Stimulated activated CD8-positive, alpha-beta memory T cell treated with anti-CD3 and anti-CD28 coated beads, Interleukin-15, amount 100 ng/mL, for 1 hour (primary cell): ENCODE measurements at regions not wholly inside any gene's neighbourhood (a gene's known extent, or its start where the extent isn't known, plus 50 kb on each side); places are given as distances from the start of the nearest gene placed in this dataset.
"Not testable (repeated sequence)": the region's sequence is repeated elsewhere in the genome, so short reads cannot be mapped to it uniquely, and the experiment has no call there.

Source experiments
- DNase-seq: peaks from one replicate; pipeline ENCODE4 v3.0.0-alpha.2; 2020; ENCODE audit warnings: low read depth

DNA sequence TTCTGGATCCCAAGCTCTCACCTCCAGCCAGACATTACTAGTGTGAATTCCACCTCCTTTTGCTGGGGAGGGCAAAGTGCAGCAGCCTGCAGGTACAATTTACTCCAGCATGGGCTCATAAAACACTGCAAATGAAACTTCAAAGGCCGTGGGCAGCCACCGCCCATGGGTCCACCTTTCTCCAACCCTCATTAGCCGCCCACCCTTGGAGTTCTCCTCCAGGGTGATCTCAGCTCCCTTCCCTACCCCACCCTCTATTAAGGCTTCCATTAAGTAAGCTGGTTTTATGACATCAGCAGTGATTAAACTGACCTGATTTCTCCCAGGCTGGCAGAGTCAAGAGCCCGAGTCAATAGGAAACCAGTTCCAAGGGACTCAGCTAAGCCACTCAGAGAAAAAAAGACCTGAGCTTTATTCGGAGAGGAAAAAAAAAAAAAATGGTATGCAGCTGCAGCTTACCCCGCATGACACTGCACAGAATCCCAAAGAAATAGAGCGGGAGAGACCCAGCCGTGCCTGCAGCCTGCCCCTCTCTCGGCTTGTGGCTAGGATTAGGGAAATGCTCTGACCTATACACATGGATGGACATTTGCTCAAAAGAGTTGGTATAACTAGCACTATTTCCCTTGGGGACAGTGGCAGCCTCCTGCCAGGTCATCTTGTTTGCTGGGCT lies 319.6 kb downstream of the PTTG2 start:
- DNase-seq = no peak

DNA sequence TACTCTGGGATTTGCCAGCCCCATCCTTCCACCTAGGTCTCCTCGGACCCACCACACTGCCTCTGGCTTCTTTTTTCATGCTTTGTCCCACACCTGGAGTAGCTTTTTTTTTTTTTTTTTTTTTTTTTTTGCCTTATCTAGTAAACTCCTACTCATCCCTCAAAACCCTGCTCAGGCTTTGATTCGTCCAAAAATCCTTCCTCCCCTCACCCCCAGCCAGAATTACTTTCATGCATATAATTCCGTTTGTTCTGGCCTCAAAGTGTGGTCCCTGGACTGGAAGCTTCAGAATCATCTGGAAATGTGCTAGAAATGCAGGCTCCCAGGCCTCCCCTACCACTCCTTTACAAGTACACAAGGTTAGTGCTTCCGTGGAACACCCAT lies 320.1 kb downstream of the PTTG2 start:
- no peak for DNase-seq

DNA sequence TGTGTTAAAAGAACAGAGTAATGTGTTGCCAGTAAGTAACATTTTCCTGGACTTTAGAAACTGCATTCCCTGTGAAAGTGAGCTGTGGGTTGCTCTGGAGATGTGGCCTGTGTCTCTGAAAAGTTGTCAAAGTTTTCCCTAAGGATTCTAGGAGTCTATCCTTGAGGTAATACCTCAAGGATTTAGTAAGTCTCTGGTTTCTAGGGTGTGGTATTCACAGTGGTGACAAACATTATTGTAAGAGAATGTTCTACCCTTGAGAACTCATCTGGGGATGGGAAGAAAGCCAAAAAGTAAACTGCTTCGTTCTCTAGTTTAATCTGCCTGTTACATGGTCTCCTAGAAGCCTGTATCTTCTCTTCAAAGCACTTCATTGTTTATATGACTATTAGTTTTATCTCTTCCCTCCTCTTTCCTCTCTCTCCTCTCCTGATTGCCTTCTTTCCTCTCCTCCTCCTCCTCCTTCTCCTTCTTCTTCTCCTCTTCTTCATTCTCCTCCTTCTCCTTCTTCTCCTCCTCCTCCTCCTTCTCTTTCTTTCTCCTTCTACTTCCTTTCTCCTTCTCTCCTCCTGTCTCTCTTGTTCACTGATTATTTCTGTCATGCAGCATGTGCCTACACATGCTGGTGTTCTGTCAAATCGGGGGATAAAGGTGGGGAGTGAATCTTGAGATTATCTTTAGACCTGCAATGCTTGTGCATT lies 321.3 kb downstream of the PTTG2 start:
- no peak for DNase-seq

DNA sequence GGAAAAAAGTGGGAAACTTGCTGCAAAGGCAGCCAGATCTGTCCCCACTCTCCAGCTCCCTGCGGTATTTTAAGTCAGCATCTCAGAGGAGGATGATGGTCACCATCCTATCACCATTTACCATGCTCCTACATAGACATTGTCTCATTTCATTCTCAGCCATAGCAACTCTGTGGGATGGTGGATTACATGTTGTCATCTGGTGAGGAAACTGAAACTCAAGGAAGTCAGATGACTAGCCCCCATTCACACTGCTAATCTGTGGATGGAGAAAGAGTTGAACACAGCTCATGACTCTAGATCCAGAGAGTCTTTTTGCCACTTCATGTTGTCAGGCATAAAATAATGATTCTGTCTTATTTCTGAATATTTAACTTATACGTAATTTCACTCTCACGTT lies 323.5 kb downstream of the PTTG2 start:
- DNase-seq = no peak

DNA sequence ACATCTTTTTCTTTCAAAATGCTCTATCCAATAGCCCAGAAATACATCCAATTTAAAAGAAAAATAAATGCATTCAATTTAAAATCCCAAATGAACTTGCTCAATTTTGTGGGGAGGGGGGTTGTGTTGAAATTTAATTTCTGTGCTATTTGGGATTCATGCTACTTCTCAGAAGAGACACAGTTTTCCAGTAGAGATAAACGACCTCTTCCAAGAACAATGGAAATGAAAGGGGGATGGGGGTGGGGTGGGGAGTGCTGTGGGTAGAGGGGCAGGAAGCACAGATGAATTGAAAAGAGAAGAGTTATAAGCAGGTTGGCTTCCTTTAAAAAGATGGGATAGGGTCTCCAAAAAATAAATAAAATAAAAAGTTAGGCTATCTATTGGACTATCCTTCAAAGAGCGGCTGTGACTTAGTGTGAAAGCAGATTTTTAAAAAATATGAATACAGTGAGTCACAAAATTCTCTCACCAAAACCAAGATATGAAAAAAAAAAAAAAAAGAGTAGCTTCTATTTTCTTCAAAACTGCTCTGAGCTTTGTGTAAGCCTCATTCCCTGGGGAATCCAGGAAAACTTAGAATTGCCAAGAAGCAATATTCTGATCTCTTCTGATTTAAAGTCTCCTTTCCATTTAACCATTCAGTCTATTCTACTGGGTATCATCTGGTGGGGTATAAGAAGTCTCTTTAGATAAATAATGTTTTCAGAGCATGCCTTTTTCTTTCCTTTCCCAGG lies 324.3 kb downstream of the PTTG2 start:
- no peak for DNase-seq

DNA sequence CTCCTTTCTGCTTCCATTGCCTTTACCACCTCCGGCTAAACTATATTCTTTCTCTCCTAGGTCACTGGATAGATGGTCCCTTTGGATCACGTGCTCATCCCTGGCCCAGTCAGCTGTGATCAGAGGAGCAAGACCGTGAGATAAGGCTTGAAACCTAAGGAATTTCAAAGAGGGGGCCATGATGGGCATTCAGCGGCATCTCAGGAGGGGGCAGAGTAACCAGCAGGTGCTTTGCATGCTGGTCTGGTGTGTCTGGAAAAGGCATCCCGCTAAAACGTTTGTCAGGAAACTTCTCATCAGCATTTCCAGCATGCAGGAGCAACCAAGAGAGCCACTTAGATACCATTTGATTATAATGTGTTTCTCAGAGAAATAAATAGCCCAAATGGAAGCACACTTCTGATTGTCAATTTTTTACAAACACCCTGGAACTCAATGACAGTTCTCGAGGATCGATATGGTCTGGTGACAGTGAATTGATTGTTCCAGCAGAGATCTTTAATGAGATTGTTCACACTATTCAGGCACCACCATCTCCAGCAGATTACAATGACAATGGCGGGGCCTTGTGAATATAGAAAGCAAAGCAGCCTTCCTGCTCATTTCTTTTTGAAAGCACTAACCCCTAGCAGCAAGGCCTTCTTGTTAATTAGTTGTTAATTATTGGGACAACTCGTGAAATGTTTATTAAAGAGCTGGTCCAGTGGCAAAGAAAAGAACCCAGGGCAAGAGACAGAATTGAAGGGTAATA lies 327.1 kb downstream of the PTTG2 start:
- DNase-seq = no peak

DNA sequence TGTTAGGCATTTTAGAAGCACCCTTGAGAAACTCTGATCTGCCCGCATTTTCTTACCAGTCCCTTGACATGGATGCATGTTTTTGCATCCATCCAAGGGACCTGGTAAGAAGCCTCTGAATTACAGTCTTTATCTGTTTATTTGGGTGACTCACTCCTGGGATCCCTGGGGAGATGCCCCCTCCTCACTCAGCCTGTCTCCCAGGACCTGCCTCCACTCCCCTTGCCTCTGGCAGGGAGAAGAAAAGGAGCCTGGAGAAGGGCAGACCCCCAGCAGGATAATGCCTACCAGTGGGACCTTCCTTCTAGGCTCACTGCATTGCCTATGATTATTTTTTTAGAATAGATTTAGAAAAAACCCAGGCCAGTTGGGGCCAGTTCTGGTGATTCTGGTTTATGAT lies 329.4 kb downstream of the PTTG2 start:
- no peak for DNase-seq

DNA sequence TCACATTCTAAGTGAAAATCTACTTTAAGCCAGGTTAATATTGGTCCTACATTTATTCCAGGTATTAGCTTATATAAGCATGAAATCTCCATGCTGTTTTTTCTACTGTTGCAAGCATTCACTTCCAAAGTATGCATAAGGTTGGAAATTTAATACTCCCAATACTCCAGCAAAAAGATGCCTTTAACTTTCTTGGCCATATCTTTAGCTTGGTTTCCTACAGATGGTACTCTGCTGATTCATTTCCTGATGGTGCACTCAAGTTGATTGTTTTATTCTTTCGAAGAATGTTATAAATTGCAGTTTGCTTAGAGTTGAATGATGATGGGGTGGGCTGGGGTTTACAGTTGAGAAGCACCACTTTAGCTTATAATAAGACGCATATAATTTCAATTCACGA lies 330.2 kb downstream of the PTTG2 start:
- no peak for DNase-seq

DNA sequence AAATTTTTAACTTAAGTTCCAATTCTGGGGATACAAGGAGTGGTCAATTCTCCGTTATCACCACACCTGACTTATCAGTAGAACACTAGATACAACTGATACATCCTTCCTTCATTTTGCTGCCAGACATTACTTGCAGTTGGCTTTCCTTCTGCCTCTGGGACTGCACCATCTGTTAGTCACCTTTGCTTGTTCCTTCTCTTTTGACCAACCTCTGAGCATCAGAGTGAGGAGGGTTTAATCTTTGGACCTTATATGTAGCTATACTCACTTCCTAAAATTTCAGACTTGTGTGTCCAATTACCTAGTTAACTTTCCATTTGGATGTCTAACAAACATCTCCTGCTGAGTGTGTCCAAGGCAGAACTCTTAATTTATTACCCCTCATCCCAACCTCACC lies 330.7 kb downstream of the PTTG2 start:
- DNase-seq = no peak

DNA sequence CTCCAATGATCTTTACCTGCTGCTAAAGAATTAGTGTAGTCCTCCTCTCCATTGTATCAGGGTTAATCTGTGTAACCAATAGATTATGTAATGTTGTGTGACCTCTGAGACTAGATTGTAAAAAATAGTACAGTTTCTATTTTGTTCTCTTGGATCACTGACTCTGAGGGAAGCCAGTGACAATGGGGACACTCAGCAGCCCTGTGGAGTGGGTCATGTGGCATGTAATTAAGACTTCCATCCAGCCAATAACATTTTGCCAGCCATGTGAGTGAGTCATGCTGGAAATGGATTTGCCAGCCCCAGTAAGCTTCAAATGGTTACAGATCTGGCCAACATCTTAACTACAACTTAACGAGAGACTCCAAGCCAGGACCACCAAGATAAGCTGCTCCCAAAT lies 332.3 kb downstream of the PTTG2 start:
- no peak for DNase-seq

DNA sequence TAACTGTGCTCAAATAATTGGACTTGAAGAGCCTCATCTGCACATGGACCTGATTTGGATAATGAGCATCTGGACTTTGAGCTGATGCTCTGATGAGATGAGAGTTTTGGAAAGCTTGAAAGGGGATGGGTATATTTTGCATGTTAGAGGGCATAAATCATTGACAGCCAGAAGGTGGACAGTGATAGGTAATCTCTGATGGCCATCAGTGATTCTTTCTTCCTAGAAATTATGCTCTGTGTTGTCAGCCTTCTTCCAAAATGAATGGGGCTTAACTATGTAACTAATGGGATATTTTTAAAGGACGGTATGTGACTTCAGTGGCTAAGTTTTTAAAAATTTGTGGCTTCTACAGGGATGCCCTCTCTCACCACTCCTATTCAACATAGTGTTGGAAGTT lies 334.0 kb downstream of the PTTG2 start:
- no peak for DNase-seq

DNA sequence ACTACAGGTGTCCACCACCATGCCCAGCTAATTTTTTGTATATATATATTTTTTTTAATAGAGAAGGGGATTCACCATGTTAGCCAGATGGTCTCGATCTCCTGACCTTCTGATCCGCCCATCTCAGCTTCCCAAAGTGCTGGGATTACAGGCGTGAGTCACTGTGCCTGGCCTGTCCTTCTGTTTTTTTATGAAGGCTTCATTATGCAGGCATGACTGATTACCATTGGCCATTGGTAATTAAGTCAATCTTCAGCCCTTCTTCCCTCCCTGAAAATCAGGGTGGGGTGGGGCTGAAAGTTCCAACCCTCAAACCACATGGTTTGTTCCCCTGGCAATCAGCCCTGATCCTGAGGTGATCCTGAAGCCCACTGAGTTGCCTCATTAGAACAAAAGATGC lies 336.9 kb downstream of the PTTG2 start:
- DNase-seq = no peak

DNA sequence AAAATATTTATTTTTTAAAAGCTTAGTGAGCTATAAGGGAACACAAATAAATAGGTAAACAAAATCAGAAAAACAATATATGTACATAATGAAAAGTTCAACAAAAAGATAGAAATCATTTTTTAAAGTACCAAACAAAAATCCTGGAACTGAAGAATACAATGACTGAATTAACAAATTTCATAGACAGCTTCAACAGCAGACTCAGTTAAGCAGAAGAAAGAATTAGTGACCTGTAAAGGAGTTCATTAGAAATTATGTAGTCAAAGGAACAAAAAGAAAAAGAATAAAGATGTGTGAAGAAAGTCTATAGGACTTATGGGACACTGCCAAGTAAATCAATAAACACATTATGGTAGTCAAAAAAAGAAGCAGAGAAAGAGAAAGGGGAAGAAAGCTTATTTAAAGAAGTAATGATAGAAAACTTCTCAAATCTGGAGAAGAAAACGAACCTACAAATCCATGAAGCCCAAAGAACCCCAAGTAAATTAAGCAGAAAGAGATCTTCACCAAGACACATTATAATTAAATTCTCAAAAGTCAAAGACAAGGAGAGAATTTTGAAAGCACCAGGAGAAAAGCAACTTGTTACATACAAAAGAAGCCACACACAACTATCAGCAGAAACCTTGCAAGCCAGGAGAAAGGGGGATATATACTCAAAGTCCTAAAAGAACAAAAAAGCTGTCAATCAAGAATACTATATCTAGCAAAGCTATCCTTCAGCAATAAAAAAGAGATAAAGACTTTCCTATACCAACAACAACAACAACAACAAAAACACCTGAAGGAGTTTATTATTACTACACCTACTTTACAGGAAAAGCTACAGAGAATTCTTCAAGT lies 338.9 kb downstream of the PTTG2 start:
- no peak for DNase-seq

DNA sequence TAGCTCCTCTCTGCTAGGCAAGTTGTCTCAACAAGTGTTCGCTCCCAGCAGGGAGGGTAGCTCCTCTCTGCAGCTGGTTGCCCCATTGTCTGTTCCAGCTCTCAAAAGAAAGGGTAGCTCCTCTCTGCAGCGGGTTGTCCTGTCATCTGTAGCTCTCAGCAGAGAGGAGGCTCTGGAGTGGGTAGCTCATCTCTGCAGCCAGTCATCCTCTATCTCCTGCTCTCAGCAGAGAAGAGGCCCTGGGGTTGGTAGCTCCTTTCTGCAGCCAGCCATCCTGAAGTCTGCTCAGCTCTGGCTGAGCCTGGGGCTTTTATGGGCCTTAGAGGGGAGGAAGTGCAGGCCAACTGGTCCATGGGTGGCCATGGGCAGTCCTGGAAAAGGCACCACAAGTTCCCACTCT lies 342.7 kb downstream of the PTTG2 start:
- no peak for DNase-seq

DNA sequence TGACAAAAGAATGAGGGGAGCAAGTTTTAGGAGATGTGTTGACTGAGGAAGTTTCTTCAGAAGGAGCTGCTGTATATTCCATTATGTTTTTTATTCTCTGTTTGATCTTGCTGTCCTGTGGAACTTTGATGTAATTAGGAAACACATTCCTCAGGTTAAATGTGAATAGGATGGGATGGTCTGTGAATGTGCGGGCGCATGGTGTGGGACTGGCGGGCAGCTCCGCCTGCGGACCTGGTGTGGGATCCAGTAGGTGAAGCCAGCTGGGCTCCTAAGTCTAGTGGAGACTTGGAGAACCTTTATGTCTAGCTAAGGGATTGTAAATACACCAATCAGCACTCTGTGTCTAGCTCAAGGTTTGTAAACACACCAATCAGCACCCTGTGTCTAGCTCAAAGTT lies 344.3 kb downstream of the PTTG2 start:
- not testable (repeated sequence) for DNase-seq

DNA sequence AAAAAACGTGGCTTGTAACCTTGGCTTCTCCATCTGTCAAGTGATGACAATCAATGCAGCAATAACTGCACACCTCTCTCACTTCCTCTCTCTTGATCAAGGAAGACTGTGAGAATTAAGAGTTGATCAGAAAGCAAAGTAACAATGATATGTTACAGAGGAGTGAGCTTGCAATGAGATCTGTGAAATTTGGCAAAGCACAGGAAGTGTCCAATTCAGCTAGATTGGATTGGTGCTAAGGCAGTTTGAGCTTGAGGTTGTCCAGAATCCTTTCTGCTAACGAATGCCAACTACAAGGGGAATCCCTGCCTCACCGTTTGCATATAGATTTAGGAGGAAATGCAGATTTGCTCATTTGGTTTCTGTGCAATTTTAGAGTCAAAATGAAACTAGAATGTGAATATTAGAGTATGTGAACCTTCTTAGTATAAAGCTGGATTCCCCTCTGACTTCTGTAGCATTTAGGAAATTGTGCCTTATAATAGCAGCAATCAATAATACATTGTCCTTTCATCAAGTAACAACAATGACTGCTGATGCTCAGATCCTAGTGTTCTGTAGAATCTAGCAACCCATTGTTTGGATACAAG lies 346.4 kb downstream of the PTTG2 start:
- no peak for DNase-seq

DNA sequence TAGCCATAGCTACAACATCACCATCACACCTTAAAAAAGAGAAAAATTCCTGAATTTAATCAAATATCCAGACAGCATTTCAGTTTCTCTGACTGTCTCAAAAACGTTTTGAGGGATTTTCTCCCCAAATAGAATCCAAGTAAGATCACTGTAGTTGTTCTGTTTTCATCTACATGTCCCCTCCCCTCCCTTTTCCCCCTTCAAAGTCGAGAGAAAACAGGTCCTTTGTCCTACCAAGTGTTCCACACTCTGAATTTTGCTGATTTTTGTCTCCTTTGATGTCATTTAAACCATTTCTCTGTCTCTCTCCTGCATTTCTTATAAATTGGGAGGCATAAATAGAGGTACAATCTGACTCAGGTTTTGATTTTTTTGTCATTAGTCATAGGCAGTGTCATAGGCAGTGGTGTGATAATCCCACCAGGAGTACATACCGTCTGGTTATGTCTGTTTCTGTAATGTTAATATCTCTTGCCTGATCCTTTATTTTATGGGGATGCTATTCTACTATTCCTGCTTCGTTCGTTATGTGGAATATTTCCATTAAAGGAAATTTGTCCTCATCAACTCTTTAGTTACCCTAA lies 348.6 kb downstream of the PTTG2 start:
- no peak for DNase-seq

DNA sequence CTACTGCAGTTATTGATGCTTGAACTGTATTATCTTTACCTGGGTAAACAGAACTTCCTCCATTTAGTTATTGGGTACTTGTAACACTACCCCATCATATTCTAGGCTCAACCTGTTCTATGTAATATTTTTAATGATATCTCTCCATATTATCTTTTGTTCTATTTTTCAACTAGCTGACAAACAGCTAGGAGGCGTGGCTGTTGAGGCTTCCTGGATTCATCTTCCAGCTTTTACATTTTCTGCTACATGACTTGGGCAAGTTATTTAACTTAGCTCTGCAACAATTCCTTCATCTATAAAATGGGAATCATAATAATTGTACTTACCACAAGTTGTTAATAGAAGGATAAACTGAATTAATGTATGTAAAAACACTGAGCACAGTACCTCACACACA lies 349.3 kb downstream of the PTTG2 start:
- no peak for DNase-seq

DNA sequence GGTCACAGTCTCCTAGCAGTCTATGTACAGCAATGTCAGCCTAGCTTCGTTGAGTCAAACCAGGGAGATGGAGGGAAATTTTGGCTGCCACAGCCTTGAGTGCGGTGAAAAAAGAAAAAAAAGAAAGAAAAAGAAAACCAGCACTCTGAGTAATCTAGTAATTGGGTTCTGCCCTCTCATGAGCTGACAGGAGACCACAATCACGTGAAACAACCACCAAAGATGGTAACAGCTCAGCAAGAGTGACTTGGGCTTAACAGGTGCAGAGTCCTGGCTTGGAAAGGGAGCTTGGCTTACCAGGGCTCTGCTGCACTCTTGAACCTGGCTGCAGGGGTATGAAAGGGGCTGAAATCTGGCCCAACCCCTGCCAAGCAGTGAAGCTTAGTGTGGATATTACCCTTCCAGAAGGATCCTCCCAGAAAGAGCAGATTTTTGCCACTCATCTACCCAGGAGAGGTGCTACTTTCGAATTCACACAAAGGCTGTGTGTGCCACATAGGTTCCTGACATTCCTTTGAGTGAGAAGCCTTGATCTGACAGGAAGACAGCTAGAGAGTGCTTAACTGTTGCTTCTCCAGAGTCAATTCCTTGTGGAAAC lies 350.3 kb downstream of the PTTG2 start:
- peak; percentile 37 for DNase-seq

DNA sequence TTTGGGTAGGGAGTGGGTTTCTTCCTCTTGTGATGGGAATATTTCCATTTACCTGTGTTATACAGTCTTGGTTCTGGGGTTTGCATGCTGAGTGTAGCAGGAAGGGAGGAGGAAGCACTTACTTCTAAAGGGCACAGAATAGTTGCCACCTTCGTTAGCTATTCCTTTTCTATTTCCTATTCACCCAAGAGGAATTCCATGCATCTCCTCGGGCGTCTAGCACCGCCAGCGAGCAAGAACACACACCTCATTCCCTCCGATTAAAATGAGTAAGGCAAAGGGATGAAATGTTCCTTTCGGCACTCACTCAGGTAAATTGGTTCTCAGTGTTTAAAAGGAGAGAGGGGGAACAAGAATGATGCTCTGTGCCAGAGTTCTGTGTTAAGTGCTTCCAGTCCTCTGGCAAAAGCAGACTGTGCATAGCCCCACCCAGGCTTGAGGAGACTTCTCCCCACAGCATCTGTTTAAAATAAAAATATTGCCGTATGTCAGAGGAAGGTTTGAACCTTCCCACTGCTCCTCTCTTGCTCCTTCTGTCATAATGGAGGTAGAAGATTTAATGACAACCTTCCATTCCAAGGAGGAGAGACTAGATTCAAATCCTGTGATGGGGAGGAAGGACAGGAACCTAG lies 351.4 kb downstream of the PTTG2 start:
- DNase-seq = no peak
